ACC112 (cell line): ENCODE measurements at regions not wholly inside any gene's neighbourhood (a gene's known extent, or its start where the extent isn't known, plus 50 kb on each side); places are given as distances from the start of the nearest gene placed in this dataset.

Experiments used
- H2AFZ ChIP-seq: fragments of 200-600 bp; sonication (generic); one replicate; pipeline ENCODE4 v1.6.0; 2017; ENCODE audit warnings: antibody characterized with exemption, low read length; ENCODE audit not compliant: unreplicated experiment
- H3K27ac ChIP-seq: fragments of 200-600 bp; sonication (generic); 2 replicates; pipeline ENCODE4 v1.5.1; 2014; ENCODE audit warnings: low read depth, mild to moderate bottlenecking, antibody characterized with exemption, low read length, moderate library complexity
- H3K27me3 ChIP-seq: fragments of 200-600 bp; sonication (generic); 2 replicates; pipeline ENCODE4 v1.6.1; 2014; ENCODE audit warnings: mild to moderate bottlenecking, antibody characterized with exemption, low read length, moderate library complexity, mixed read lengths; ENCODE audit not compliant: insufficient read depth
- H3K36me3 ChIP-seq: fragments of 200-600 bp; sonication (generic); 2 replicates; pipeline ENCODE4 v1.6.1; 2016; ENCODE audit warnings: mild to moderate bottlenecking, antibody characterized with exemption, low read length, moderate library complexity, mixed read lengths; ENCODE audit not compliant: insufficient read depth
- H3K4me1 ChIP-seq: fragments of 200-600 bp; sonication (generic); one replicate; pipeline ENCODE4 v1.6.1; 2016; ENCODE audit warnings: low read length, mixed read lengths; ENCODE audit not compliant: insufficient read depth, unreplicated experiment, control insufficient read depth
- H3K4me3 ChIP-seq: fragments of 200-600 bp; sonication (generic); 2 replicates; pipeline ENCODE4 v1.5.1; 2014; ENCODE audit warnings: mild to moderate bottlenecking, low read depth, low read length
- H3K79me2 ChIP-seq: fragments of 200-600 bp; sonication (generic); one replicate; pipeline ENCODE4 v1.6.0; 2016; ENCODE audit warnings: low read length; ENCODE audit not compliant: control insufficient read depth, unreplicated experiment, insufficient read depth

- no peak overlapping the region for H2AFZ ChIP-seq
- H3K36me3 ChIP-seq, result no peaks in the 10 kb centered on the region
- H3K27ac ChIP-seq, result no peak overlapping the region
- H3K79me2 ChIP-seq, result no peaks in the 10 kb centered on the region
- H3K4me3 ChIP-seq, result no peak overlapping the region
- no peaks in the 10 kb centered on the region for H3K4me1 ChIP-seq
- H3K27me3 ChIP-seq, result no peaks in the 10 kb centered on the region
Observed at GRCh38 chr19:28169168-28169887, 1043.6 kb downstream of the UQCRFS1 start.

DNA sequence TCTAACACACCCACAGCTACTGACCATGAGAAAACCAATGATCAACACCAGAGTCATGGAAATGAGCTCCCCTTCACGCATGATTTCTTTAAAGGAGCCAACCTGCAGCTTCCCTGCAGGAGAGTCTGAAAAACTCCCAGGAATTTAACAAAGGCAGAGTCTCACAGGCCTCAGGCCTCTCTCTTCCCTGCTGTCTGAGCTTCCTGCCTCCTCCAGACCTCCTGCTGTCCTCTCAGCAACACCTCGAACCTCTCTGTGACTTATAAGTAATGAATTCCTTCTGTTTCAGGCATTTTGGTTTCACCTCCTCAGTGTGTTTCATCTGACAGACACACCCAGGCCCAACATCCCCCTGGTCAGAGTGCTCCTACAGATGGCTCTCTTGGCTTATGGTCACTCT lies 1044.4 kb downstream of the UQCRFS1 start:
- Histone ChIP-seq H3K27ac (no peak overlapping the region), H3K36me3 (no peaks in the 10 kb centered on the region), H2AFZ (no peak overlapping the region), H3K4me3 (no peak overlapping the region), H3K4me1 (no peaks in the 10 kb centered on the region), H3K79me2 (no peaks in the 10 kb centered on the region), H3K27me3 (no peaks in the 10 kb centered on the region)

GRCh38 chr19:28166025-28166424 lies 1046.9 kb downstream of the UQCRFS1 start:
- Histone ChIP-seq H3K27ac (no peak overlapping the region), H3K27me3 (no peaks in the 10 kb centered on the region), H3K4me1 (no peaks in the 10 kb centered on the region), H3K79me2 (no peaks in the 10 kb centered on the region), H3K36me3 (no peaks in the 10 kb centered on the region), H3K4me3 (no peak overlapping the region), H2AFZ (no peak overlapping the region)

DNA sequence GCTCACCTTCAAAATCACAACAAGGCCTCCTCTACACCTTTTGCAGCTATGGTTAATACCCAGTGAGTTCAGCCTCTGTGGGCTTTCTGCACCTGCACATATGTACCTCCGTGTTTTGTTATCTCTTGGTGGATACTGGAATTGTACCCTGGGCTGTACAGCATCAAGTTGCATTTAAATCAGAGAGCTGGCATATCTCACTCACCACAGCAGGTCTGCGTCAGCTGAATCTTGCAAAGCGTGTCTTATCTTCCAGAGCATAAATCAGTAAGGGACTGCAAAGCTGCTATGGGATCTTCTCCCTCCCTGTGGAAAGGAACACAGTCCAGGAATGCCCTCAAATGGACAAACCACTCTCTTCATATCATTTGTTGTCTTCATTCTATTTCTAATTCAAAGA lies 1048.7 kb downstream of the UQCRFS1 start:
- Histone ChIP-seq H3K79me2 (no peaks in the 10 kb centered on the region), H3K27me3 (no peaks in the 10 kb centered on the region), H3K4me1 (no peaks in the 10 kb centered on the region), H3K36me3 (no peaks in the 10 kb centered on the region), H2AFZ (no peak overlapping the region), H3K27ac (no peak overlapping the region), H3K4me3 (no peak overlapping the region)

DNA sequence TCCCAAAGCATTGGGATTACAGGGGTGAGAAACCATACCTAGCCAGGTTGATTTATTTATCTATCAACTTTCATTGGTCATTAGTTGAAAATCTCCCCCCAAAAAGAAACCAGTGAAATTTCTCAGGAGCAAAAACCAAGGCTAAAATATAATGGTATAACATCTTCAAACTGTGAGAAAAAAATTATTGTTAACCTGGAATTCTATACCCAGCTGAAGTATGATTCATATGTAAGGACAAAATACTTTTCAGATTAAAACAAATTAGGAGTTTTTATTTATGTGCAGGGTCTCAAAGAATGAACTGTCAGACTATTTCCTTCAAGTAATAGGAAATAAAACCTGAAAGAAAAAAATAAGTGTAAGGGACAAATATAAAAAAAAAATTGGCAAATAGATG lies 1053.9 kb downstream of the UQCRFS1 start:
- no peaks in the 10 kb centered on the region for H3K79me2 ChIP-seq
- no peaks in the 10 kb centered on the region for H3K27me3 ChIP-seq
- H2AFZ ChIP-seq, result no peak overlapping the region
- H3K36me3 ChIP-seq, result no peaks in the 10 kb centered on the region
- H3K4me3 ChIP-seq, result no peak overlapping the region
- H3K4me1 ChIP-seq, result no peaks in the 10 kb centered on the region
- no peak overlapping the region for H3K27ac ChIP-seq

DNA sequence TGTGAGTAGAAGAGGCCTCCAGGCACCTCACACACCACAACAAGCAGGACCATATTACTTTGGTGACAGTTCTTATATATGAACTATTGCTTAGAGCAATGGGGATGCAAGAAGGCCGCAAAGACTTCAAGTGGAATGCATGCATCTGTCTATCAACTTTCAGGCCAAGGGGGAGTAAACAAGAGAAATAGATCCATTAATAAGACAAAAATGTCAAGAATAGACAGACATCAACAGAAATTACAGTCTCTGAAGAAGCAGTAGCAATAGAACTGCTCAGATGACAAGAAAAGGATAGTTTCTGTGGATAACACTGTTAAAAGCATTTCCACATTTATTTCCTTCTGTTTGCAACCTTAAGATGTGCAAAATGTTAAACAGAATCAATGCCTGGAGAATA lies 1057.7 kb downstream of the UQCRFS1 start:
- Histone ChIP-seq H2AFZ (no peak overlapping the region), H3K27me3 (no peaks in the 10 kb centered on the region), H3K79me2 (no peaks in the 10 kb centered on the region), H3K4me1 (no peaks in the 10 kb centered on the region), H3K36me3 (no peaks in the 10 kb centered on the region), H3K4me3 (no peak overlapping the region), H3K27ac (no peak overlapping the region)

DNA sequence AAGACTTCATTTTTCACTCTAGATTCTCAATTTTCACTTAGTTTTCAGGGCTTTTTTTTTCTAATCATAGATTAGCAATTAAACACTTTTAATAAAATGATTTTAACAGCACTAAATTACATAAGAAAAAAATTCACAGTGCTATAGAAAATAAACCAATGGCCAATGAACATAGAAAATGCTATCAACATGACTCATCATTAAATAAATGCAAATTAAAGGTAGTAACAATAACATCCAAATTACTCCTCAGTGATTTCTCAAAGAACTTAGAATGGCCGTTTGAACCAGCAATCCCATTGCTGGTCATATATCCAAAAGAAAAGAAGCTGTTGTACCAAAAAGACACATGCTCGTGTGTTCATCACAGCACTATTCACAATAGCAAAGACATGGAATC lies 1058.9 kb downstream of the UQCRFS1 start:
- Histone ChIP-seq H3K4me1 (no peaks in the 10 kb centered on the region), H3K27ac (no peak overlapping the region), H3K36me3 (no peaks in the 10 kb centered on the region), H3K4me3 (no peak overlapping the region), H3K27me3 (no peaks in the 10 kb centered on the region), H2AFZ (no peak overlapping the region), H3K79me2 (no peaks in the 10 kb centered on the region)

DNA sequence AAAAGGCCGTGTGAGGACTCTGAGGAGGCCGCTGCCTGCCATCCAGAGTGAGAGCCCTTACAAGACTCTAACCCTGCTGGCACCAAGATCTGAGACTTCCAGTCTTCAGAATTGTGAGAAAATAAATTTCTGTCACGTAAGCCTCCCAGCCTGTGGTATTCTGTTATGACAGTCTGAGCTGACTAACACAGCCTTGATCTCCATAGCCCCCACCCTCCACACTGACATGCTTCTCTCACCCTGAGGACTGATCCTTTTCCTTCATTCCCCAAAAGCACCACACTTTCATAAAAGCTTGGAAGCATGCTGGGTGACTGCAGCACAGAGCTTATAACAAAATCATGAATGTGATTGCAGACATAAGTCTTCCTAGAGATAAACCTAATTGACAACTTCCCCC lies 1059.8 kb downstream of the UQCRFS1 start:
- H3K79me2 ChIP-seq, result no peaks in the 10 kb centered on the region
- H3K4me3 ChIP-seq, result no peak overlapping the region
- no peaks in the 10 kb centered on the region for H3K36me3 ChIP-seq
- no peak overlapping the region for H2AFZ ChIP-seq
- no peak overlapping the region for H3K27ac ChIP-seq
- H3K4me1 ChIP-seq, result no peaks in the 10 kb centered on the region
- H3K27me3 ChIP-seq, result no peaks in the 10 kb centered on the region

- no peaks in the 10 kb centered on the region for H3K27me3 ChIP-seq
- H3K4me3 ChIP-seq, result no peak overlapping the region
- no peaks in the 10 kb centered on the region for H3K79me2 ChIP-seq
- H3K27ac ChIP-seq, result no peak overlapping the region
- H3K4me1 ChIP-seq, result no peaks in the 10 kb centered on the region
- no peak overlapping the region for H2AFZ ChIP-seq
- H3K36me3 ChIP-seq, result no peaks in the 10 kb centered on the region
Observed at GRCh38 chr19:28152195-28152594, 1060.8 kb downstream of the UQCRFS1 start.

GRCh38 chr19:28150129-28150528 lies 1062.8 kb downstream of the UQCRFS1 start:
- Histone ChIP-seq H3K79me2 (no peaks in the 10 kb centered on the region), H2AFZ (no peak overlapping the region), H3K36me3 (no peaks in the 10 kb centered on the region), H3K4me1 (no peaks in the 10 kb centered on the region), H3K27me3 (no peaks in the 10 kb centered on the region), H3K27ac (no peak overlapping the region), H3K4me3 (no peak overlapping the region)

DNA sequence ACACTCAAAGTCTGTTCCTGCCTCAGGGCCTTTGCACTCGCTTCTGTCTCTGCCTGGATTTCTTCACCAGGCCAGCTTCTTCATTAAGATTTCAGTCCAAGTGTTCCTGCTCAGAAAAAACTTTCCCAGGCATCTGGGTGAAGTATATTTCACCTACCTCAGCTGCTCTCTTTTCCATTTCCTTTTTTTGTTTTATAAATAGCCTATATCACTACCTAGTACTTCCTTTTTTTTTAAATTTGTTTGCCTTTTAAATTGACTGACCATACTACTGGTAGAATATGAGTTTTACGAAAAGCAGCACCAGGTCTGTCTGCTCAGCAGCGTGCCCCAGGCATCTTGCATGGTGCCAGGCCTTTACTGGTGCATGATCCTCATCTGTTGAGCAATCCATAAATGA lies 1064.4 kb downstream of the UQCRFS1 start:
- no peaks in the 10 kb centered on the region for H3K79me2 ChIP-seq
- no peak overlapping the region for H3K4me3 ChIP-seq
- H3K27me3 ChIP-seq, result no peaks in the 10 kb centered on the region
- H3K36me3 ChIP-seq, result no peaks in the 10 kb centered on the region
- H3K27ac ChIP-seq, result no peak overlapping the region
- H3K4me1 ChIP-seq, result no peaks in the 10 kb centered on the region
- no peak overlapping the region for H2AFZ ChIP-seq
